ENCODE measurements at regions not wholly inside any gene's neighbourhood (a gene's known extent, or its start where the extent isn't known, plus 50 kb on each side); places are given as distances from the start of the nearest gene placed in this dataset.

DNA sequence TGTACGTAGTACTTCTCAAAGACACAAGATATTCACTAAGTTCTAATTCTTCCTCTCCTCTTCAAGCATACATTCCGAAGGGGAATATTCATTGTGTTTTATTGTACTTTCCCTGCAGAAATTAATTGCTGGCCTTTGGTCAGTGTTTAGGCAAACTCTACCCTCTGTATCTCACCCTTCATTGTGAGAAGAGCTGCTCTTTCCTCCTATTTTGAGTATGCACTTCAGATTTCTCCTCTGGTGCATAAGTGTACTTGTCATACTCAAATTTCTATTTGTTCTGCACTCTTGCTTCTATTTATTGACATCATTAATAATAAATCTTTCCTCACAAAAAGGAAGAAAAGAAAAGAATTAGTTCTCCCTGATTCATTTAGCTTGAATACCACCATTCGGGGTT lies 485.4 kb upstream of the SLC8A1 start (continued):
- TF ChIP-seq, protein P1, sequence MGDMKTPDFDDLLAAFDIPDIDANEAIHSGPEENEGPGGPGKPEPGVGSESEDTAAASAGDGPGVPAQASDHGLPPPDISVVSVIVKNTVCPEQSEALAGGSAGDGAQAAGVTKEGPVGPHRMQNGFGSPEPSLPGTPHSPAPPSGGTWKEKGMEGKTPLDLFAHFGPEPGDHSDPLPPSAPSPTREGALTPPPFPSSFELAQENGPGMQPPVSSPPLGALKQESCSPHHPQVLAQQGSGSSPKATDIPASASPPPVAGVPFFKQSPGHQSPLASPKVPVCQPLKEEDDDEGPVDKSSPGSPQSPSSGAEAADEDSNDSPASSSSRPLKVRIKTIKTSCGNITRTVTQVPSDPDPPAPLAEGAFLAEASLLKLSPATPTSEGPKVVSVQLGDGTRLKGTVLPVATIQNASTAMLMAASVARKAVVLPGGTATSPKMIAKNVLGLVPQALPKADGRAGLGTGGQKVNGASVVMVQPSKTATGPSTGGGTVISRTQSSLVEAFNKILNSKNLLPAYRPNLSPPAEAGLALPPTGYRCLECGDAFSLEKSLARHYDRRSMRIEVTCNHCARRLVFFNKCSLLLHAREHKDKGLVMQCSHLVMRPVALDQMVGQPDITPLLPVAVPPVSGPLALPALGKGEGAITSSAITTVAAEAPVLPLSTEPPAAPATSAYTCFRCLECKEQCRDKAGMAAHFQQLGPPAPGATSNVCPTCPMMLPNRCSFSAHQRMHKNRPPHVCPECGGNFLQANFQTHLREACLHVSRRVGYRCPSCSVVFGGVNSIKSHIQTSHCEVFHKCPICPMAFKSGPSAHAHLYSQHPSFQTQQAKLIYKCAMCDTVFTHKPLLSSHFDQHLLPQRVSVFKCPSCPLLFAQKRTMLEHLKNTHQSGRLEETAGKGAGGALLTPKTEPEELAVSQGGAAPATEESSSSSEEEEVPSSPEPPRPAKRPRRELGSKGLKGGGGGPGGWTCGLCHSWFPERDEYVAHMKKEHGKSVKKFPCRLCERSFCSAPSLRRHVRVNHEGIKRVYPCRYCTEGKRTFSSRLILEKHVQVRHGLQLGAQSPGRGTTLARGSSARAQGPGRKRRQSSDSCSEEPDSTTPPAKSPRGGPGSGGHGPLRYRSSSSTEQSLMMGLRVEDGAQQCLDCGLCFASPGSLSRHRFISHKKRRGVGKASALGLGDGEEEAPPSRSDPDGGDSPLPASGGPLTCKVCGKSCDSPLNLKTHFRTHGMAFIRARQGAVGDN (IDR thresholded peaks at IDR 0.05): no peak
- TF ChIP-seq GABPA (IDR thresholded peaks at IDR 0.05; ENCODE audit: low read depth) (no peak), TCF12 (IDR thresholded peaks at IDR 0.05; ENCODE audit: low read depth, low read length) (no peak)

DNA sequence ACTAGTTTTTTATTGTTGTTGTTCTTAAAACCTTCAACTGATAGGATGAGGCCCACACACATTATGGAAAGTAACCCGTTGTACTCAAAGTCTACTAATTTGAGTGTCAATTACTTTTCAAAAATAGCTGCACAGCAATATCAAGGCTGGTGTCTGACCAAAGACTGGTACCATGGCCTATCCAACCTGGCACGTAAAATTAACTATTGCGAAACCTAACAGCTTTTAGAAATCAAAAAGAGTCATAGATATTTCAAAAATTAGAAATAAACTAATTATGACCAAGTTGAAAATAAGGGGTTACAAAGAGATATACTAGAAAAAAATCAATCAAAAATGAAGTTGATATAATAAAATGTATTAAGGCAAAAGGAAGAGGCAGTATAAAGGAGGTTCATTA lies 501.5 kb upstream of the SLC8A1 start:
- Histone ChIP-seq H3K9me3 (replicated peaks; ENCODE audit: control insufficient read depth, insufficient read depth, low read length) (no peaks in the 10 kb centered on the region), H3K4me1 (ENCODE audit: control insufficient read depth, insufficient read depth, low read length) (no peaks in the 10 kb centered on the region), H3K27me3 (replicated peaks in 1 of 2; ENCODE audit: control insufficient read depth in 2 of 2, insufficient read depth in 2 of 2, low read length in 1 of 2) (no peaks in the 10 kb centered on the region), H3K4me3 (no peak overlapping the region), H2AFZ (ENCODE audit: control insufficient read depth, low read depth, low read length) (no peak overlapping the region), H3K79me2 (ENCODE audit: control insufficient read depth, insufficient read depth, low read length) (no peaks in the 10 kb centered on the region), H3K4me2 (ENCODE audit: control insufficient read depth, insufficient read depth) (no peak overlapping the region), H3K9ac (ENCODE audit: control insufficient read depth, insufficient read depth, low read length) (no peak overlapping the region), H3K27ac (ENCODE audit: control insufficient read depth, insufficient read depth) (no peak overlapping the region), H3K36me3 (ENCODE audit: control insufficient read depth in 2 of 2, insufficient read depth in 2 of 2, low read length in 1 of 2) (no peaks in the 10 kb centered on the region), H4K20me1 (ENCODE audit: control insufficient read depth, insufficient read depth) (no peaks in the 10 kb centered on the region)
- CTCF ChIA-PET: no interaction called here
- intact Hi-C loops (cut with micrococcal nuclease; ENCODE audit: unreplicated experiment): no loop called here
- ATAC-seq (no peak), DNase-seq (ENCODE audit: low read depth, low spot score) (no peak), FAIRE-seq (no peak)
- 82% methylated on average over 3 of the region's 3 CpGs for WGBS (ENCODE audit: insufficient coverage, insufficient replicate concordance, low lambda C conversion rate, missing lambda C conversion rate)
- no TSS peak for BruUV-seq (replicated peaks)
- POLR2A ChIA-PET: no interaction called here
- SMC1A ChIA-PET (ENCODE audit: uncharacterized antibody, unreplicated experiment): no interaction called here
- in situ Hi-C loops (cut with MboI): no loop called here
- RAD21 ChIA-PET (ENCODE audit: unreplicated experiment): no interaction called here
- TF ChIP-seq CHD4 (IDR thresholded peaks at IDR 0.05) (no peak), SUZ12 (IDR thresholded peaks at IDR 0.05; ENCODE audit: unreplicated experiment) (no peak), MEF2A (IDR thresholded peaks at IDR 0.05; ENCODE audit: insufficient read depth, low read depth, low read length) (no peak), GATAD2B (conservative IDR thresholded peaks at IDR 0.05; ENCODE audit: low read depth) (no peak), HDAC2 (IDR thresholded peaks at IDR 0.05) (no peak), CREM (IDR thresholded peaks at IDR 0.05; ENCODE audit: low read depth) (no peak), BCL11A (IDR thresholded peaks at IDR 0.05; ENCODE audit: low read depth, low read length) (no peak), LARP7 (IDR thresholded peaks at IDR 0.05) (no peak)
- TF ChIP-seq, protein P2, sequence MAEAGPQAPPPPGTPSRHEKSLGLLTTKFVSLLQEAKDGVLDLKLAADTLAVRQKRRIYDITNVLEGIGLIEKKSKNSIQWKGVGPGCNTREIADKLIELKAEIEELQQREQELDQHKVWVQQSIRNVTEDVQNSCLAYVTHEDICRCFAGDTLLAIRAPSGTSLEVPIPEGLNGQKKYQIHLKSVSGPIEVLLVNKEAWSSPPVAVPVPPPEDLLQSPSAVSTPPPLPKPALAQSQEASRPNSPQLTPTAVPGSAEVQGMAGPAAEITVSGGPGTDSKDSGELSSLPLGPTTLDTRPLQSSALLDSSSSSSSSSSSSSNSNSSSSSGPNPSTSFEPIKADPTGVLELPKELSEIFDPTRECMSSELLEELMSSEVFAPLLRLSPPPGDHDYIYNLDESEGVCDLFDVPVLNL (IDR thresholded peaks at IDR 0.05; ENCODE audit: low read depth, low read length): no peak
- TF ChIP-seq, protein P3, sequence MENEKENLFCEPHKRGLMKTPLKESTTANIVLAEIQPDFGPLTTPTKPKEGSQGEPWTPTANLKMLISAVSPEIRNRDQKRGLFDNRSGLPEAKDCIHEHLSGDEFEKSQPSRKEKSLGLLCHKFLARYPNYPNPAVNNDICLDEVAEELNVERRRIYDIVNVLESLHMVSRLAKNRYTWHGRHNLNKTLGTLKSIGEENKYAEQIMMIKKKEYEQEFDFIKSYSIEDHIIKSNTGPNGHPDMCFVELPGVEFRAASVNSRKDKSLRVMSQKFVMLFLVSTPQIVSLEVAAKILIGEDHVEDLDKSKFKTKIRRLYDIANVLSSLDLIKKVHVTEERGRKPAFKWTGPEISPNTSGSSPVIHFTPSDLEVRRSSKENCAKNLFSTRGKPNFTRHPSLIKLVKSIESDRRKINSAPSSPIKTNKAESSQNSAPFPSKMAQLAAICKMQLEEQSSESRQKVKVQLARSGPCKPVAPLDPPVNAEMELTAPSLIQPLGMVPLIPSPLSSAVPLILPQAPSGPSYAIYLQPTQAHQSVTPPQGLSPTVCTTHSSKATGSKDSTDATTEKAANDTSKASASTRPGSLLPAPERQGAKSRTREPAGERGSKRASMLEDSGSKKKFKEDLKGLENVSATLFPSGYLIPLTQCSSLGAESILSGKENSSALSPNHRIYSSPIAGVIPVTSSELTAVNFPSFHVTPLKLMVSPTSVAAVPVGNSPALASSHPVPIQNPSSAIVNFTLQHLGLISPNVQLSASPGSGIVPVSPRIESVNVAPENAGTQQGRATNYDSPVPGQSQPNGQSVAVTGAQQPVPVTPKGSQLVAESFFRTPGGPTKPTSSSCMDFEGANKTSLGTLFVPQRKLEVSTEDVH (IDR thresholded peaks at IDR 0.05; ENCODE audit: low read depth, partially characterized antibody): no peak

All from GM12878 (cell line).